ENCODE measurements at regions not wholly inside any gene's neighbourhood (a gene's known extent, or its start where the extent isn't known, plus 50 kb on each side); places are given as distances from the start of the nearest gene placed in this dataset.
"Not testable (repeated sequence)": the region's sequence is repeated elsewhere in the genome, so short reads cannot be mapped to it uniquely, and the experiment has no call there.

DNA sequence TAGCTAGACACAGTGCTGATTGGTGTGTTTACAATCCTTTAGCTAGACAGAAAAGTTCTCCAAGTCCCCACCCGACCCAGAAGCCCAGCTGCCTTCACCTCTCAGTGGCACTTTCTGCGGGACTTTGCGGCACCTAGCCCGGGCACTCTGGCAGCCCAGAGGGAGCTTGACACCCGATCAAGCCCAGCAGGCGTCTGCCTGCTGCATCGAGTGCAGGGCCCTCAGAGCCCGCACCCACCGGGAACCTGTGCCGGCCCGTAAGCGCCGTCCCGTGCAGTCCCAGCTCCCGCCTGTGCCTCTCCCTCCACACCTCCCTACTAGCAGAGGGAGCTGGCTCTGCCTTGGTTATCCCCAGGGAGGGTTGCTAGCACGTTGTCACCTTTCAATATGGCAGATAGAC lies 631.0 kb upstream of the STXBP6 start:
- no peaks in the 10 kb centered on the region for H3F3A ChIP-seq (ENCODE audit: control insufficient read depth, insufficient read depth)
- H3K4me3 ChIP-seq (ENCODE audit: low read length): no peak overlapping the region
- H3K79me2 ChIP-seq (ENCODE audit: control insufficient read depth, low read length): no peaks in the 10 kb centered on the region
- no peaks in the 10 kb centered on the region for H3K36me3 ChIP-seq (ENCODE audit: control insufficient read depth, low read length)
- no peaks in the 10 kb centered on the region for H3K4me1 ChIP-seq (ENCODE audit: control insufficient read depth, low read length)
- TF ChIP-seq EZH2phosphoT487 (IDR thresholded peaks at IDR 0.05; ENCODE audit: borderline replicate concordance, low read length): no peak
- no peaks in the 10 kb centered on the region for H3K27me3 ChIP-seq (ENCODE audit: control insufficient read depth, low read length)
- H3K9me2 ChIP-seq (replicated peaks; ENCODE audit: control insufficient read depth, low read length): no peaks in the 10 kb centered on the region
- no peaks in the 10 kb centered on the region; the same call in 1 of the 2 replicates for H3K9me3 ChIP-seq (ENCODE audit: control insufficient read depth, insufficient read depth, low read length)
- H4K20me1 ChIP-seq (ENCODE audit: control insufficient read depth, insufficient read depth, low read depth, low read length): no peaks in the 10 kb centered on the region
- H3K4me2 ChIP-seq (ENCODE audit: low read length): no peak overlapping the region
- H3K27ac ChIP-seq (ENCODE audit: low read depth, low read length): no peak overlapping the region

GRCh38 chr14:25680511-25680910 lies 630.6 kb upstream of the STXBP6 start:
- H3K4me3 ChIP-seq (ENCODE audit: low read length); H3K4me1 ChIP-seq (ENCODE audit: control insufficient read depth, low read length); H3K27ac ChIP-seq (ENCODE audit: low read depth, low read length); H3K79me2 ChIP-seq (ENCODE audit: control insufficient read depth, low read length); H3K9me3 ChIP-seq (ENCODE audit: control insufficient read depth, insufficient read depth, low read length); H3K27me3 ChIP-seq (ENCODE audit: control insufficient read depth, low read length); H3K4me2 ChIP-seq (ENCODE audit: low read length); H3F3A ChIP-seq (ENCODE audit: control insufficient read depth, insufficient read depth); H3K9me2 ChIP-seq (replicated peaks; ENCODE audit: control insufficient read depth, low read length); H4K20me1 ChIP-seq (ENCODE audit: control insufficient read depth, insufficient read depth, low read depth, low read length); H3K36me3 ChIP-seq (ENCODE audit: control insufficient read depth, low read length): not testable (repeated sequence)

GRCh38 chr14:25677111-25677510 lies 627.2 kb upstream of the STXBP6 start:
- H3K4me3 ChIP-seq (ENCODE audit: low read length): no peak overlapping the region
- no peaks in the 10 kb centered on the region for H4K20me1 ChIP-seq (ENCODE audit: control insufficient read depth, insufficient read depth, low read depth, low read length)
- H3K36me3 ChIP-seq (ENCODE audit: control insufficient read depth, low read length): no peaks in the 10 kb centered on the region
- no peaks in the 10 kb centered on the region for H3F3A ChIP-seq (ENCODE audit: control insufficient read depth, insufficient read depth)
- no peaks in the 10 kb centered on the region for H3K9me2 ChIP-seq (replicated peaks; ENCODE audit: control insufficient read depth, low read length)
- no peaks in the 10 kb centered on the region for H3K4me1 ChIP-seq (ENCODE audit: control insufficient read depth, low read length)
- no peaks in the 10 kb centered on the region; the same call in 1 of the 2 replicates for H3K9me3 ChIP-seq (ENCODE audit: control insufficient read depth, insufficient read depth, low read length)
- H3K27ac ChIP-seq (ENCODE audit: low read depth, low read length): no peak overlapping the region
- TF ChIP-seq CTCF (IDR thresholded peaks at IDR 0.05; ENCODE audit: low read depth, low read length, poor library complexity, severe bottlenecking) (no peak), EZH2phosphoT487 (IDR thresholded peaks at IDR 0.05; ENCODE audit: borderline replicate concordance, low read length) (no peak)
- no peaks in the 10 kb centered on the region for H3K27me3 ChIP-seq (ENCODE audit: control insufficient read depth, low read length)
- no peak overlapping the region for H3K4me2 ChIP-seq (ENCODE audit: low read length)
- H3K79me2 ChIP-seq (ENCODE audit: control insufficient read depth, low read length): no peaks in the 10 kb centered on the region

DNA sequence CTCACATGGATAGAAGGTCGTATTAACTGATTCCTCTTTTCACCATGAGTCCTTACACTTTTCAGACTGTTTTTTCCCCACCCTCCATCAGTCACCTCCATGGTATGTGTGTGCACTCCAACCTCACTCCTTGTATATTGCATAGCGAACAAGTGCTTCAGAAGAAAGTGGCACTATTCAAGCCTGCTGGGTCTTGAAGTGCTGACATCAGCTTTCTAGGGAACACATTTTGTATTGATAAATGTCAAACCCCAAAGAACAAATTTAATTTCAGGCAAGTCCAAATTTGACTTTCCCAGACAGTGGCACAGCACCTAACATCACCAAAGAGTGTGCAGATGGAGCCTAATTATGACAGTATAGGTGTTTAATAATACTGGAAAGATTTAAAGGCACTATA lies 617.4 kb upstream of the STXBP6 start:
- H3K4me2 ChIP-seq (ENCODE audit: low read length): no peak overlapping the region
- no peaks in the 10 kb centered on the region; the same call in 1 of the 2 replicates for H3K9me3 ChIP-seq (ENCODE audit: control insufficient read depth, insufficient read depth, low read length)
- H3K36me3 ChIP-seq (ENCODE audit: control insufficient read depth, low read length): no peaks in the 10 kb centered on the region
- H3K79me2 ChIP-seq (ENCODE audit: control insufficient read depth, low read length): no peaks in the 10 kb centered on the region
- no peaks in the 10 kb centered on the region for H4K20me1 ChIP-seq (ENCODE audit: control insufficient read depth, insufficient read depth, low read depth, low read length)
- H3F3A ChIP-seq (ENCODE audit: control insufficient read depth, insufficient read depth): no peaks in the 10 kb centered on the region
- no peaks in the 10 kb centered on the region for H3K9me2 ChIP-seq (replicated peaks; ENCODE audit: control insufficient read depth, low read length)
- H3K4me1 ChIP-seq (ENCODE audit: control insufficient read depth, low read length): no peaks in the 10 kb centered on the region
- TF ChIP-seq EZH2phosphoT487 (IDR thresholded peaks at IDR 0.05; ENCODE audit: borderline replicate concordance, low read length): no peak
- no peak for TF ChIP-seq CTCF (IDR thresholded peaks at IDR 0.05; ENCODE audit: low read depth, low read length, poor library complexity, severe bottlenecking)
- H3K27me3 ChIP-seq (ENCODE audit: control insufficient read depth, low read length): no peaks in the 10 kb centered on the region
- no peak overlapping the region for H3K27ac ChIP-seq (ENCODE audit: low read depth, low read length)
- H3K4me3 ChIP-seq (ENCODE audit: low read length): no peak overlapping the region
